HEK293T (cell line): ENCODE measurements at regions not wholly inside any gene's neighbourhood (a gene's known extent, or its start where the extent isn't known, plus 50 kb on each side); places are given as distances from the start of the nearest gene placed in this dataset.

Source experiments
- CTCF ChIA-PET: fragments of 350-600 bp; formaldehyde crosslinking; extraction: SDS; loops from one replicate; lab custom pipeline; 2021; ENCODE audit warnings: antibody characterized with exemption, inconsistent platforms; lab: Yijun Ruan, JAX
- POLR2A ChIA-PET: fragments of 350-600 bp; formaldehyde crosslinking; extraction: SDS; loops from one replicate; lab custom pipeline; 2020; ENCODE audit warnings: antibody characterized with exemption, inconsistent platforms; lab: Yijun Ruan, JAX
- DNase-seq: peaks from one replicate; pipeline ENCODE4 v3.0.0; 2012; ENCODE audit warnings: mixed read lengths; ENCODE audit errors: extremely low spot score
- ARNT ChIP-seq: fragments of 450-650 bp; IDR thresholded peaks from 2 replicates; pipeline ENCODE4 v1.6.1; 2017; ENCODE audit warnings: mild to moderate bottlenecking
- BHLHE40 ChIP-seq: fragments of 450-650 bp; IDR thresholded peaks from 2 replicates; pipeline ENCODE4 v1.6.1; 2016; ENCODE audit warnings: mild to moderate bottlenecking, moderate library complexity, borderline replicate concordance
- CTBP1 ChIP-seq: fragments of 450-650 bp; IDR thresholded peaks from 2 replicates; pipeline ENCODE4 v1.6.1; 2016; ENCODE audit warnings: borderline replicate concordance
- ELF4 ChIP-seq: fragments of 450-650 bp; IDR thresholded peaks from 2 replicates; pipeline ENCODE4 v1.6.1; 2017; ENCODE audit warnings: antibody characterized with exemption
- FOXA1 ChIP-seq: fragments of 450-650 bp; IDR thresholded peaks from 2 replicates; pipeline ENCODE4 v1.6.1; 2016; ENCODE audit warnings: mild to moderate bottlenecking
- FOXK2 ChIP-seq: fragments of 450-650 bp; IDR thresholded peaks from 2 replicates; pipeline ENCODE4 v1.6.1; 2016; ENCODE audit warnings: mild to moderate bottlenecking
- FOXM1 ChIP-seq: fragments of 450-650 bp; IDR thresholded peaks from 2 replicates; pipeline ENCODE4 v1.6.1; 2017; ENCODE audit warnings: mild to moderate bottlenecking, borderline replicate concordance
- HDGF ChIP-seq: fragments of 450-650 bp; IDR thresholded peaks from 2 replicates; pipeline ENCODE4 v1.6.1; 2017; ENCODE audit warnings: antibody characterized with exemption, borderline replicate concordance
- L3MBTL2 ChIP-seq: fragments of 450-650 bp; conservative IDR thresholded peaks from 2 replicates; pipeline ENCODE4 v1.6.1; 2016; ENCODE audit warnings: mild to moderate bottlenecking
- LEF1 ChIP-seq: fragments of 450-650 bp; IDR thresholded peaks from 2 replicates; pipeline ENCODE4 v1.6.1; 2017; ENCODE audit warnings: mild to moderate bottlenecking, borderline replicate concordance
- NFRKB ChIP-seq: fragments of 450-650 bp; IDR thresholded peaks from 2 replicates; pipeline ENCODE4 v1.6.1; 2016; ENCODE audit warnings: mild to moderate bottlenecking, moderate library complexity
- PKNOX1 ChIP-seq: fragments of 450-650 bp; IDR thresholded peaks from 2 replicates; pipeline ENCODE4 v1.6.1; 2016
- SP1 ChIP-seq: fragments of 450-650 bp; IDR thresholded peaks from 2 replicates; pipeline ENCODE4 v1.6.1; 2017
- SUZ12 ChIP-seq: fragments of 450-650 bp; IDR thresholded peaks from 2 replicates; pipeline ENCODE4 v1.6.1; 2016; ENCODE audit warnings: mild to moderate bottlenecking
- TARDBP ChIP-seq: fragments of 450-650 bp; IDR thresholded peaks from 2 replicates; pipeline ENCODE4 v1.6.1; 2016
- ZNF384 ChIP-seq: fragments of 450-650 bp; IDR thresholded peaks from 2 replicates; pipeline ENCODE4 v1.6.1; 2016

GRCh38 chr5:168177831-168178450 lies 113.5 kb upstream of the WWC1 start:
- no peak for TF ChIP-seq TARDBP
- no peak for TF ChIP-seq NFRKB
- no peak for TF ChIP-seq L3MBTL2
- no peak for TF ChIP-seq ELF4
- TF ChIP-seq SP1, result no peak
- TF ChIP-seq HDGF, result no peak
- no peak for TF ChIP-seq SUZ12
- TF ChIP-seq ZNF384, result no peak
- ChIA-PET CTCF (no interaction called here), POLR2A (no interaction called here)
- peak; percentile 31 for DNase-seq

- ChIA-PET CTCF (interaction anchor here (0.6 to 0.9 kb wide), 2 partner anchors 40 to 512 kb away, joined by 3 read pairs; no protein-coding TSS in a partner anchor), POLR2A (no interaction called here)
- TF ChIP-seq TARDBP, result no peak
- no peak for TF ChIP-seq ARNT
- TF ChIP-seq NFRKB, result no peak
- TF ChIP-seq SUZ12, result no peak
- no peak for TF ChIP-seq ZNF384
- no peak for TF ChIP-seq FOXK2
- TF ChIP-seq L3MBTL2, result no peak
- no peak for TF ChIP-seq CTBP1
- no peak for TF ChIP-seq HDGF
- no peak for TF ChIP-seq FOXM1
- TF ChIP-seq FOXA1, result no peak
- no peak for TF ChIP-seq SP1
- TF ChIP-seq PKNOX1, result no peak
- TF ChIP-seq LEF1, result no peak
- TF ChIP-seq BHLHE40, result no peak
- no peak for DNase-seq
These were observed 112.3 kb upstream of the WWC1 start for GRCh38 chr5:168179192-168179593.

- TF ChIP-seq TARDBP (no peak), ARNT (no peak), PKNOX1 (no peak), BHLHE40 (no peak), HDGF (no peak), NFRKB (no peak), SP1 (no peak), L3MBTL2 (no peak), FOXM1 (no peak), FOXK2 (no peak)
These were observed 109.2 kb upstream of the WWC1 start for GRCh38 chr5:168182269-168182668.

GRCh38 chr5:168184103-168184502 lies 107.3 kb upstream of the WWC1 start:
- CTCF ChIA-PET, result interaction anchor here (0.6 kb wide), 1 partner anchor 315 kb away, joined by 3 read pairs; no protein-coding TSS in a partner anchor
- DNase-seq, result no peak
- POLR2A ChIA-PET, result no interaction called here
- TF ChIP-seq ELF4 (no peak), LEF1 (no peak), FOXM1 (no peak), L3MBTL2 (no peak), ZNF384 (no peak), FOXK2 (no peak), PKNOX1 (no peak), SUZ12 (no peak), SP1 (no peak), FOXA1 (no peak), TARDBP (no peak), CTBP1 (no peak), HDGF (no peak), NFRKB (no peak), BHLHE40 (no peak), ARNT (no peak)

More at GRCh38 chr5:168182269-168182668, 109.2 kb upstream of the WWC1 start:
- ChIA-PET POLR2A (no interaction called here), CTCF (no interaction called here)
- DNase-seq, result no peak

GRCh38 chr5:168186289-168187074 lies 105.0 kb upstream of the WWC1 start:
- POLR2A ChIA-PET, result no interaction called here
- CTCF ChIA-PET, result no interaction called here
- TF ChIP-seq SUZ12 (no peak), PKNOX1 (peak; percentile 34; the same call in 1 of the 2 replicates), L3MBTL2 (no peak), ZNF384 (no peak)
- no peak for DNase-seq

GRCh38 chr5:168187614-168188013 lies 103.8 kb upstream of the WWC1 start:
- CTCF ChIA-PET, result no interaction called here
- POLR2A ChIA-PET, result no interaction called here
- TF ChIP-seq LEF1, result no peak
- no peak for DNase-seq
